SK-N-SH treated with all-trans-retinoic acid at 6 μM for 48 hours (cell line): ENCODE measurements at regions not wholly inside any gene's neighbourhood (a gene's known extent, or its start where the extent isn't known, plus 50 kb on each side); places are given as distances from the start of the nearest gene placed in this dataset.

Source experiments
- ATAC-seq: fragments of 200-7000 bp; cut with Tn5 transposase; 3 replicates; pipeline ENCODE4 v1.9.1; 2020; ENCODE audit warnings: mild to moderate bottlenecking, moderate library complexity
- ARNTL ChIP-seq: fragments of 450-650 bp; formaldehyde crosslinking; IDR thresholded peaks from 2 replicates; pipeline ENCODE4 v1.5.0; 2020; ENCODE audit warnings: low read depth, mild to moderate bottlenecking, moderate library complexity, borderline replicate concordance
- CREB5 ChIP-seq: fragments of 250-450 bp; sonication (Bioruptor Pico); IDR thresholded peaks from 2 replicates; pipeline ENCODE4 v1.5.1; 2020; ENCODE audit warnings: low read depth, mild to moderate bottlenecking, moderate library complexity
- CSDC2 ChIP-seq: fragments of 250-450 bp; sonication (Bioruptor Pico); IDR thresholded peaks from 2 replicates; pipeline ENCODE4 v1.5.0; 2020; ENCODE audit warnings: mild to moderate bottlenecking, moderate library complexity
- CSRNP3 ChIP-seq: fragments of 250-450 bp; sonication (Bioruptor Pico); IDR thresholded peaks from 2 replicates; pipeline ENCODE4 v1.5.1; 2021; ENCODE audit warnings: mild to moderate bottlenecking, moderate library complexity
- ESRRG ChIP-seq: fragments of 250-450 bp; sonication (Bioruptor Pico); IDR thresholded peaks from 2 replicates; pipeline ENCODE4 v1.6.1; 2021; ENCODE audit warnings: mild to moderate bottlenecking
- OSR1 ChIP-seq: fragments of 250-450 bp; sonication (Bioruptor Pico); IDR thresholded peaks from 2 replicates; pipeline ENCODE4 v1.8.0; 2022; ENCODE audit warnings: moderate library complexity, mild to moderate bottlenecking, inconsistent platforms
- PATZ1 ChIP-seq: fragments of 250-450 bp; sonication (Bioruptor Pico); IDR thresholded peaks from 2 replicates; pipeline ENCODE4 v1.8.0; 2020; ENCODE audit warnings: mild to moderate bottlenecking, moderate library complexity, borderline replicate concordance
- POU6F1 ChIP-seq: fragments of 250-450 bp; sonication (Bioruptor Pico); IDR thresholded peaks from 2 replicates; pipeline ENCODE4 v1.8.0; 2021; ENCODE audit warnings: low read depth, mild to moderate bottlenecking, moderate library complexity, borderline replicate concordance
- PPARA ChIP-seq: fragments of 250-450 bp; sonication (Bioruptor Pico); IDR thresholded peaks from 2 replicates; pipeline ENCODE4 v1.5.0; 2020; ENCODE audit warnings: mild to moderate bottlenecking, borderline replicate concordance
- RARB ChIP-seq: fragments of 250-450 bp; sonication (Bioruptor Pico); IDR thresholded peaks from 2 replicates; pipeline ENCODE4 v1.8.0; 2021; ENCODE audit warnings: mild to moderate bottlenecking, moderate library complexity
- SNAI2 ChIP-seq: fragments of 250-450 bp; sonication (Bioruptor Pico); IDR thresholded peaks from 2 replicates; pipeline ENCODE4 v1.5.0; 2020; ENCODE audit warnings: mild to moderate bottlenecking, moderate library complexity
- TCF4 ChIP-seq: fragments of 250-450 bp; sonication (Bioruptor Pico); IDR thresholded peaks from 2 replicates; pipeline ENCODE4 v1.8.0; 2021; ENCODE audit warnings: mild to moderate bottlenecking, moderate library complexity, borderline replicate concordance
- TOX ChIP-seq: fragments of 250-450 bp; sonication (Bioruptor Pico); IDR thresholded peaks from 2 replicates; pipeline ENCODE4 v1.8.0; 2021; ENCODE audit warnings: mild to moderate bottlenecking, moderate library complexity, borderline replicate concordance
- TSHZ2 ChIP-seq: fragments of 250-450 bp; sonication (Bioruptor Pico); IDR thresholded peaks from 2 replicates; pipeline ENCODE4 v1.5.0; 2020; ENCODE audit warnings: mild to moderate bottlenecking, moderate library complexity
- ZC3H10 ChIP-seq: fragments of 250-450 bp; sonication (Bioruptor Pico); IDR thresholded peaks from 2 replicates; pipeline ENCODE4 v1.5.1; 2021; ENCODE audit warnings: mild to moderate bottlenecking, moderate library complexity
- ZFP3 ChIP-seq: fragments of 250-450 bp; sonication (Bioruptor Pico); IDR thresholded peaks from 2 replicates; pipeline ENCODE4 v1.5.0; 2020; ENCODE audit warnings: mild to moderate bottlenecking, moderate library complexity
- ZFP30 ChIP-seq: fragments of 450-650 bp; formaldehyde crosslinking; IDR thresholded peaks from 2 replicates; pipeline ENCODE4 v1.5.0; 2022; ENCODE audit warnings: mild to moderate bottlenecking, moderate library complexity
- ZNF565 ChIP-seq: fragments of 450-650 bp; formaldehyde crosslinking; conservative IDR thresholded peaks from 2 replicates; pipeline ENCODE4 v1.5.0; 2020; ENCODE audit warnings: low read depth, mild to moderate bottlenecking, moderate library complexity
- ZNF70 ChIP-seq: fragments of 450-650 bp; formaldehyde crosslinking; IDR thresholded peaks from 2 replicates; pipeline ENCODE4 v1.5.0; 2020; ENCODE audit warnings: mild to moderate bottlenecking, moderate library complexity
- ZNF8 ChIP-seq: fragments of 450-650 bp; formaldehyde crosslinking; IDR thresholded peaks from 2 replicates; pipeline ENCODE4 v1.5.0; 2020; ENCODE audit warnings: mild to moderate bottlenecking, moderate library complexity

- TF ChIP-seq TCF4 (CRISPR knock-in tag) (no peak), ZNF565 (no peak), CSDC2 (CRISPR knock-in tag) (no peak), ARNTL (CRISPR knock-in tag) (no peak), CREB5 (CRISPR knock-in tag) (no peak), TOX (CRISPR knock-in tag) (no peak), ZFP30 (CRISPR knock-in tag) (no peak), ESRRG (CRISPR knock-in tag) (no peak), RARB (CRISPR knock-in tag) (no peak), PATZ1 (no peak)
- ATAC-seq, result no peak
Observed at GRCh38 chr16:87138316-87138715, 178.9 kb downstream of the C16orf95 start.

GRCh38 chr16:87138738-87139267 is 178.4 kb downstream of the C16orf95 start:
- ATAC-seq, result no peak
- no peak for TF ChIP-seq ZNF565
- TF ChIP-seq ZFP30 (CRISPR knock-in tag), result no peak
- no peak for TF ChIP-seq POU6F1 (CRISPR knock-in tag)
- TF ChIP-seq ARNTL (CRISPR knock-in tag), result no peak
- TF ChIP-seq PATZ1, result no peak
- TF ChIP-seq OSR1 (CRISPR knock-in tag), result no peak
- TF ChIP-seq TSHZ2 (CRISPR knock-in tag), result no peak
- TF ChIP-seq ZFP3, result no peak
- no peak for TF ChIP-seq ZNF8 (CRISPR knock-in tag)
- no peak for TF ChIP-seq ZC3H10 (CRISPR knock-in tag)
- no peak for TF ChIP-seq ZNF70
- no peak for TF ChIP-seq CREB5 (CRISPR knock-in tag)
- TF ChIP-seq PPARA (CRISPR knock-in tag), result no peak
- no peak for TF ChIP-seq TCF4 (CRISPR knock-in tag)
- no peak for TF ChIP-seq SNAI2 (CRISPR knock-in tag)
- TF ChIP-seq TOX (CRISPR knock-in tag), result no peak
- no peak for TF ChIP-seq CSRNP3 (CRISPR knock-in tag)
- TF ChIP-seq RARB (CRISPR knock-in tag), result no peak
- TF ChIP-seq ESRRG (CRISPR knock-in tag), result no peak
